WI38 (cell line): ENCODE measurements at regions not wholly inside any gene's neighbourhood (a gene's known extent, or its start where the extent isn't known, plus 50 kb on each side); places are given as distances from the start of the nearest gene placed in this dataset.

Experiments
- H3K4me3 ChIP-seq: 2 replicates; pipeline ENCODE4 v1.5.1; 2011; ENCODE audit warnings: low read depth, mild to moderate bottlenecking, control low read depth, low read length
- TF ChIP-seq, protein P1 (sequence below): IDR thresholded peaks from 2 replicates; pipeline ENCODE4 v1.5.1; 2012; ENCODE audit warnings: low read depth, mild to moderate bottlenecking, control low read depth, low read length

- TF ChIP-seq, protein P1, sequence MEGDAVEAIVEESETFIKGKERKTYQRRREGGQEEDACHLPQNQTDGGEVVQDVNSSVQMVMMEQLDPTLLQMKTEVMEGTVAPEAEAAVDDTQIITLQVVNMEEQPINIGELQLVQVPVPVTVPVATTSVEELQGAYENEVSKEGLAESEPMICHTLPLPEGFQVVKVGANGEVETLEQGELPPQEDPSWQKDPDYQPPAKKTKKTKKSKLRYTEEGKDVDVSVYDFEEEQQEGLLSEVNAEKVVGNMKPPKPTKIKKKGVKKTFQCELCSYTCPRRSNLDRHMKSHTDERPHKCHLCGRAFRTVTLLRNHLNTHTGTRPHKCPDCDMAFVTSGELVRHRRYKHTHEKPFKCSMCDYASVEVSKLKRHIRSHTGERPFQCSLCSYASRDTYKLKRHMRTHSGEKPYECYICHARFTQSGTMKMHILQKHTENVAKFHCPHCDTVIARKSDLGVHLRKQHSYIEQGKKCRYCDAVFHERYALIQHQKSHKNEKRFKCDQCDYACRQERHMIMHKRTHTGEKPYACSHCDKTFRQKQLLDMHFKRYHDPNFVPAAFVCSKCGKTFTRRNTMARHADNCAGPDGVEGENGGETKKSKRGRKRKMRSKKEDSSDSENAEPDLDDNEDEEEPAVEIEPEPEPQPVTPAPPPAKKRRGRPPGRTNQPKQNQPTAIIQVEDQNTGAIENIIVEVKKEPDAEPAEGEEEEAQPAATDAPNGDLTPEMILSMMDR = no peak
- no peak overlapping the region for H3K4me3 ChIP-seq
Observed at GRCh38 chr22:22946131-22946530, 58.5 kb downstream of the IGLL5 start.

- TF ChIP-seq, protein P1 = no peak
- no peak overlapping the region for H3K4me3 ChIP-seq
Observed at GRCh38 chr22:22948651-22949571, 61.3 kb downstream of the IGLL5 start.

DNA sequence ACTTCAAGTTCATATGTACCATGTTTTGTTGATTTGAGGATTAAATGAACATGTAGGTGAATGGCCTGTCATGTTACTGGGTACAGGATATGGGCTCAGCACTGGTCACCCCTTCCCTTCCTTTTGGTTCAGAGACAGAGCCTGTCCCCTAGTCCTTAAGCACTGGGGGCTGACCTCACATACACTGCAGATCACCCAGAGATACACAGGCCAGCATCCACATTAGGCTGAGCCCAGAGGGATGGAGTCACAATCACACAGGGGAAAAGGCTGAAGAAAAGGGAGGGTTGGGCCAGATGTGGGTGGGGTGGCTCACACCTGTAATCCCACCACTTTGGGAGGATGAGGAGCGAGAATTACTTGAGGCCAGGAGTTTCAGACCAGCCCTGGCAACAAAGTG, 62.3 kb downstream of the IGLL5 start:
- TF ChIP-seq, protein P1 = no peak
- no peak overlapping the region for H3K4me3 ChIP-seq

- no peak overlapping the region for H3K4me3 ChIP-seq
- TF ChIP-seq, protein P1 = no peak
Observed at GRCh38 chr22:22951035-22951434, 63.4 kb downstream of the IGLL5 start.

- H3K4me3 ChIP-seq = no peak overlapping the region
- TF ChIP-seq, protein P1 = no peak
Observed at GRCh38 chr22:22952531-22953280, 65.1 kb downstream of the IGLL5 start.

GRCh38 chr22:22953791-22954190, 66.2 kb downstream of the IGLL5 start:
- TF ChIP-seq, protein P1 = no peak
- no peak overlapping the region for H3K4me3 ChIP-seq

GRCh38 chr22:22954656-22955055, 67.0 kb downstream of the IGLL5 start:
- TF ChIP-seq, protein P1 = no peak

More at GRCh38 chr22:22954656-22955055, 67.0 kb downstream of the IGLL5 start:
- no peak overlapping the region for H3K4me3 ChIP-seq
